DOHH2 (cell line): ENCODE measurements at regions not wholly inside any gene's neighbourhood (a gene's known extent, or its start where the extent isn't known, plus 50 kb on each side); places are given as distances from the start of the nearest gene placed in this dataset.

Experiments
- EZH2phosphoT487 ChIP-seq: fragments of 200-600 bp; sonication (generic); IDR thresholded peaks from 2 replicates; pipeline ENCODE4 v1.6.1; 2017; ENCODE audit warnings: borderline replicate concordance, mild to moderate bottlenecking, antibody characterized with exemption, low read length, moderate library complexity, mixed read lengths
- TF ChIP-seq, protein P1 (sequence below): fragments of 200-600 bp; sonication (generic); IDR thresholded peaks from one replicate; pipeline ENCODE4 v1.5.1; 2014; ENCODE audit warnings: antibody characterized with exemption, mild to moderate bottlenecking, low read depth, low read length; ENCODE audit not compliant: poor library complexity, severe bottlenecking

DNA sequence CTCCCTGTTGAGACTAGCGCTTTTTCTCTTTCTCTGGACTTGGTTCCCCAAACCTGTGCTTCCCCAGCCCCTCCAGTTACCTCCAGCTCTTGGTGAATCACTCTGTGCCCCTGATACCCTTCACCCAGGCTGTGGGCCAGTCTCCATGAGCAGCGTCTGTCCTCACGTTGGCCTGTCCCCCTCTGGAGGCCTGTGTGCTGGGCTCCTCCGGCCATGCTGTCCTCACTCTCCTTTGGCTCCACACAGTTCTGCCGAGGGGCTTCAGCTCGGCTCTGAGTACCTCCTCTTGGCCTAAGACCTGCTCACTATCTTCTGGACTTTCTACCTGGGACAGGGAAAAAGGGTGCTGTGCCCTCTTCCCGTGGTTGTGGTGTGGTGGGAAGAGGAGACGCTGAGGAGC lies 140.2 kb upstream of the TNS3 start:
- TF ChIP-seq, protein P1, sequence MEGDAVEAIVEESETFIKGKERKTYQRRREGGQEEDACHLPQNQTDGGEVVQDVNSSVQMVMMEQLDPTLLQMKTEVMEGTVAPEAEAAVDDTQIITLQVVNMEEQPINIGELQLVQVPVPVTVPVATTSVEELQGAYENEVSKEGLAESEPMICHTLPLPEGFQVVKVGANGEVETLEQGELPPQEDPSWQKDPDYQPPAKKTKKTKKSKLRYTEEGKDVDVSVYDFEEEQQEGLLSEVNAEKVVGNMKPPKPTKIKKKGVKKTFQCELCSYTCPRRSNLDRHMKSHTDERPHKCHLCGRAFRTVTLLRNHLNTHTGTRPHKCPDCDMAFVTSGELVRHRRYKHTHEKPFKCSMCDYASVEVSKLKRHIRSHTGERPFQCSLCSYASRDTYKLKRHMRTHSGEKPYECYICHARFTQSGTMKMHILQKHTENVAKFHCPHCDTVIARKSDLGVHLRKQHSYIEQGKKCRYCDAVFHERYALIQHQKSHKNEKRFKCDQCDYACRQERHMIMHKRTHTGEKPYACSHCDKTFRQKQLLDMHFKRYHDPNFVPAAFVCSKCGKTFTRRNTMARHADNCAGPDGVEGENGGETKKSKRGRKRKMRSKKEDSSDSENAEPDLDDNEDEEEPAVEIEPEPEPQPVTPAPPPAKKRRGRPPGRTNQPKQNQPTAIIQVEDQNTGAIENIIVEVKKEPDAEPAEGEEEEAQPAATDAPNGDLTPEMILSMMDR = no peak
- TF ChIP-seq EZH2phosphoT487 = no peak
